B cell (primary cell): ENCODE measurements at regions not wholly inside any gene's neighbourhood (a gene's known extent, or its start where the extent isn't known, plus 50 kb on each side); places are given as distances from the start of the nearest gene placed in this dataset.

Source experiments
- EZH2 ChIP-seq: IDR thresholded peaks from 2 replicates; pipeline ENCODE4 v1.6.1; 2012; ENCODE audit warnings: borderline replicate concordance, low read depth, mild to moderate bottlenecking, moderate library complexity, low read length; ENCODE audit not compliant: insufficient read depth, poor library complexity, severe bottlenecking
- TF ChIP-seq, protein P1 (sequence below): fragments of 200-600 bp; IDR thresholded peaks from one replicate; pipeline ENCODE4 v1.8.0; 2022; ENCODE audit warnings: antibody characterized with exemption, mild to moderate bottlenecking

DNA sequence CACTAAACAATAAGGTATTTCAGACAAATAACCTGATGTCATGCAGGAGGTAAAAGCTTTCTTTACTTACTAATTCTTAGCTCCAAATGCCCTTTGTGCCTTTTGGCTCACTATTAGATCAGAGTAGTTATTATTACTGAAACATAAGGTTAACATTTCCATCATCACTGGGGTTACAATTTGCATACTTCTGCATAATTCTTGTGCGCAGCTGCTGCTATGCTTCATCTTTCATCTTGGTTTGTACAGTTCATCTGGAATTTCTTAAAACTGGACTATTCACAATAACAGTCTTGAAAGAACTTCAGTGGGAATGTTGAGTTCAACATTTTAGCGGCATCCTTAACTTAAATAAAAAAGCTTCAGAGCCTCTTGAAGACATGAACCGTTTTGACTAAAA is 383.2 kb upstream of the ADAMTS9 start:
- no peak for TF ChIP-seq EZH2
- TF ChIP-seq, protein P1, sequence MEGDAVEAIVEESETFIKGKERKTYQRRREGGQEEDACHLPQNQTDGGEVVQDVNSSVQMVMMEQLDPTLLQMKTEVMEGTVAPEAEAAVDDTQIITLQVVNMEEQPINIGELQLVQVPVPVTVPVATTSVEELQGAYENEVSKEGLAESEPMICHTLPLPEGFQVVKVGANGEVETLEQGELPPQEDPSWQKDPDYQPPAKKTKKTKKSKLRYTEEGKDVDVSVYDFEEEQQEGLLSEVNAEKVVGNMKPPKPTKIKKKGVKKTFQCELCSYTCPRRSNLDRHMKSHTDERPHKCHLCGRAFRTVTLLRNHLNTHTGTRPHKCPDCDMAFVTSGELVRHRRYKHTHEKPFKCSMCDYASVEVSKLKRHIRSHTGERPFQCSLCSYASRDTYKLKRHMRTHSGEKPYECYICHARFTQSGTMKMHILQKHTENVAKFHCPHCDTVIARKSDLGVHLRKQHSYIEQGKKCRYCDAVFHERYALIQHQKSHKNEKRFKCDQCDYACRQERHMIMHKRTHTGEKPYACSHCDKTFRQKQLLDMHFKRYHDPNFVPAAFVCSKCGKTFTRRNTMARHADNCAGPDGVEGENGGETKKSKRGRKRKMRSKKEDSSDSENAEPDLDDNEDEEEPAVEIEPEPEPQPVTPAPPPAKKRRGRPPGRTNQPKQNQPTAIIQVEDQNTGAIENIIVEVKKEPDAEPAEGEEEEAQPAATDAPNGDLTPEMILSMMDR, result no peak
